Nephron (organoid): ENCODE measurements at regions not wholly inside any gene's neighbourhood (a gene's known extent, or its start where the extent isn't known, plus 50 kb on each side); places are given as distances from the start of the nearest gene placed in this dataset.

Experiments
- H3K27ac Mint-ChIP-seq, 3 experiments: 2 replicates each; pipeline ENCODE4 v1.8.0; 2020; ENCODE audit warnings: mixed read lengths in 3 of 3, mild to moderate bottlenecking in 2 of 3, moderate library complexity in 1 of 3
- H3K27me3 Mint-ChIP-seq: 2 replicates; pipeline ENCODE4 v1.8.0; 2021; ENCODE audit warnings: low read depth, mild to moderate bottlenecking, moderate library complexity, mixed read lengths
- H3K36me3 Mint-ChIP-seq: 2 replicates; pipeline ENCODE4 v1.8.0; 2020; ENCODE audit warnings: low read depth, mixed read lengths
- H3K4me1 Mint-ChIP-seq: 2 replicates; pipeline ENCODE4 v1.8.0; 2020; ENCODE audit warnings: mixed read lengths
- H3K4me3 Mint-ChIP-seq, 3 experiments: 2 replicates each; pipeline ENCODE4 v1.8.0; 2020; ENCODE audit warnings: mild to moderate bottlenecking in 3 of 3, mixed read lengths in 3 of 3, moderate library complexity in 2 of 3
- H3K9me3 Mint-ChIP-seq: 2 replicates; pipeline ENCODE4 v1.8.0; 2020; ENCODE audit warnings: mixed read lengths
- CTCF ChIP-seq, 3 experiments: fragments of 200-600 bp; sonication (generic); IDR thresholded peaks; one replicate each; pipeline ENCODE4 v1.5.0; 2021; ENCODE audit warnings: antibody characterized with exemption in 3 of 3; ENCODE audit not compliant: unreplicated experiment in 3 of 3

GRCh38 chr18:78208461-78208860, 771.2 kb upstream of the SALL3 start:
- peaks cover 3% of the 10 kb centered on the region for H3K9me3 Mint-ChIP-seq
- no peak overlapping the region for H3K4me3 Mint-ChIP-seq
- no peak for TF ChIP-seq CTCF (IDR thresholded peaks at IDR 0.05; ENCODE audit: unreplicated experiment in 3 of 3)
- no peaks in the 10 kb centered on the region for H3K36me3 Mint-ChIP-seq
- H3K4me1 Mint-ChIP-seq, result peaks cover 9% of the 10 kb centered on the region
- peaks cover 11% of the 10 kb centered on the region for H3K27me3 Mint-ChIP-seq
- no peak overlapping the region for H3K27ac Mint-ChIP-seq

GRCh38 chr18:78213361-78213994, 766.1 kb upstream of the SALL3 start:
- Mint-ChIP-seq H3K27me3 (peaks cover 10% of the 10 kb centered on the region), H3K4me3 (peak overlapping the region in 1 of 3 experiments; percentile 13), H3K27ac (peak overlapping the region in 2 of 3 experiments; percentile 57 to 83), H3K9me3 (peaks cover 3% of the 10 kb centered on the region), H3K36me3 (no peaks in the 10 kb centered on the region), H3K4me1 (peaks cover 15% of the 10 kb centered on the region)
- no peak for TF ChIP-seq CTCF (IDR thresholded peaks at IDR 0.05; ENCODE audit: unreplicated experiment in 3 of 3)

GRCh38 chr18:78221496-78221895, 758.1 kb upstream of the SALL3 start:
- H3K36me3 Mint-ChIP-seq, result no peaks in the 10 kb centered on the region
- no peak for TF ChIP-seq CTCF (IDR thresholded peaks at IDR 0.05; ENCODE audit: unreplicated experiment in 3 of 3)
- no peak overlapping the region for H3K27ac Mint-ChIP-seq
- H3K4me3 Mint-ChIP-seq, result no peak overlapping the region
- H3K4me1 Mint-ChIP-seq, result no peaks in the 10 kb centered on the region
- peaks cover 10% of the 10 kb centered on the region for H3K27me3 Mint-ChIP-seq
- no peaks in the 10 kb centered on the region for H3K9me3 Mint-ChIP-seq

- no peak for TF ChIP-seq CTCF (IDR thresholded peaks at IDR 0.05; ENCODE audit: unreplicated experiment in 3 of 3)
- Mint-ChIP-seq H3K36me3 (no peaks in the 10 kb centered on the region), H3K4me1 (no peaks in the 10 kb centered on the region), H3K9me3 (no peaks in the 10 kb centered on the region), H3K27me3 (peaks cover 38% of the 10 kb centered on the region), H3K27ac (no peak overlapping the region), H3K4me3 (no peak overlapping the region)
Measured at GRCh38 chr18:78228974-78229373, 750.6 kb upstream of the SALL3 start.

- no peak for TF ChIP-seq CTCF (IDR thresholded peaks at IDR 0.05; ENCODE audit: unreplicated experiment in 3 of 3)
- Mint-ChIP-seq H3K4me3 (no peak overlapping the region), H3K36me3 (no peaks in the 10 kb centered on the region), H3K4me1 (no peaks in the 10 kb centered on the region), H3K27me3 (peaks cover 38% of the 10 kb centered on the region), H3K27ac (no peak overlapping the region), H3K9me3 (no peaks in the 10 kb centered on the region)
Measured at GRCh38 chr18:78230911-78231310, 748.7 kb upstream of the SALL3 start.

GRCh38 chr18:78232196-78232595, 747.4 kb upstream of the SALL3 start:
- no peaks in the 10 kb centered on the region for H3K9me3 Mint-ChIP-seq

More at GRCh38 chr18:78232196-78232595, 747.4 kb upstream of the SALL3 start:
- Mint-ChIP-seq H3K36me3 (no peaks in the 10 kb centered on the region), H3K27ac (no peak overlapping the region), H3K27me3 (peaks cover 29% of the 10 kb centered on the region), H3K4me3 (no peak overlapping the region), H3K4me1 (no peaks in the 10 kb centered on the region)
- TF ChIP-seq CTCF (IDR thresholded peaks at IDR 0.05; ENCODE audit: unreplicated experiment in 3 of 3), result no peak
